ENCODE measurements at regions not wholly inside any gene's neighbourhood (a gene's known extent, or its start where the extent isn't known, plus 50 kb on each side); places are given as distances from the start of the nearest gene placed in this dataset.

DNA sequence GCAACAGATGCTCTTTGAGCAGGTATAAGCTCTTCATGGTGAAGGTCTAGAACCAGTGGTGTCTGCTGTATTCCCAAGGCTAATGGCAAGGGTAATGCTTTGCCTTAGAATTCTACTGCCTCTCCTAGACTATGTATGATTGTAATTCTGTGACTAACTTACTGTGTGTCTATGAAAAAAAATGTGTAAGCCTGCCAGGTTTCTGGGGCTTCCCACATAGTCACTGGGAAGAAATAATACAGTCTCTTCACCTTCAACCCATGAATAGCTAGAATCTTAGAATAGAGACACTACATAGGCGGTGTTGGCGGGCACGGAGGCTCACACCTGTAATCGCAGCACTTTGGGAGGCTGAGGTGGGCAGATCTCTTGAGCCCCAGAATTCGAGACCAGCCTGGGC lies 84.1 kb downstream of the C11orf91 start:
- Mint-ChIP-seq H3K27me3 (ENCODE audit: low read depth in 3 of 3) (peaks cover 0 to 4% (median 3%) of the 10 kb centered on the region in 3 donors), H3K36me3 (no peaks in the 10 kb centered on the region), H3K9me3 (peaks cover 0 to 7% (median 2%) of the 10 kb centered on the region in 7 donors), H3K4me3 (no peak overlapping the region), H3K4me1 (no peaks in the 10 kb centered on the region), H3K27ac (no peak overlapping the region)
- no peak overlapping the region for H3K4me3 ChIP-seq (replicated peaks in 1 of 3; ENCODE audit: low read depth in 2 of 3, low read length in 3 of 3)
- peaks cover 0 to 3% of the 10 kb centered on the region in 2 donors for H3K27me3 ChIP-seq (ENCODE audit: control insufficient read depth in 2 of 2, insufficient read depth in 2 of 2, low read length in 2 of 2)
- intact Hi-C loops (cut with micrococcal nuclease), result no loop called here
- no peak overlapping the region for H3K9ac ChIP-seq (ENCODE audit: insufficient read depth, low read length, poor library complexity, severe bottlenecking)
- H3K36me3 ChIP-seq (replicated peaks in 1 of 2; ENCODE audit: control insufficient read depth in 1 of 2, insufficient read depth in 2 of 2, low read length in 2 of 2), result no peaks in the 10 kb centered on the region
- H3K4me2 ChIP-seq (replicated peaks; ENCODE audit: extremely low read depth, low read length, poor library complexity, severe bottlenecking), result no peak overlapping the region
- WGBS (ENCODE audit: insufficient coverage), result no CpG with 5 or more reads among the region's 5 CpGs
- no peak for DNase-seq
- H3K4me1 ChIP-seq (ENCODE audit: control insufficient read depth in 1 of 2, insufficient read depth in 2 of 2, low read length in 2 of 2), result no peaks in the 10 kb centered on the region
- no peak overlapping the region for H2AFZ ChIP-seq (ENCODE audit: insufficient read depth, low read depth, low read length, poor library complexity, severe bottlenecking)
- H3K27ac ChIP-seq (ENCODE audit: low read depth in 1 of 2, low read length in 2 of 2), result no peak overlapping the region
- TF ChIP-seq, protein P1, sequence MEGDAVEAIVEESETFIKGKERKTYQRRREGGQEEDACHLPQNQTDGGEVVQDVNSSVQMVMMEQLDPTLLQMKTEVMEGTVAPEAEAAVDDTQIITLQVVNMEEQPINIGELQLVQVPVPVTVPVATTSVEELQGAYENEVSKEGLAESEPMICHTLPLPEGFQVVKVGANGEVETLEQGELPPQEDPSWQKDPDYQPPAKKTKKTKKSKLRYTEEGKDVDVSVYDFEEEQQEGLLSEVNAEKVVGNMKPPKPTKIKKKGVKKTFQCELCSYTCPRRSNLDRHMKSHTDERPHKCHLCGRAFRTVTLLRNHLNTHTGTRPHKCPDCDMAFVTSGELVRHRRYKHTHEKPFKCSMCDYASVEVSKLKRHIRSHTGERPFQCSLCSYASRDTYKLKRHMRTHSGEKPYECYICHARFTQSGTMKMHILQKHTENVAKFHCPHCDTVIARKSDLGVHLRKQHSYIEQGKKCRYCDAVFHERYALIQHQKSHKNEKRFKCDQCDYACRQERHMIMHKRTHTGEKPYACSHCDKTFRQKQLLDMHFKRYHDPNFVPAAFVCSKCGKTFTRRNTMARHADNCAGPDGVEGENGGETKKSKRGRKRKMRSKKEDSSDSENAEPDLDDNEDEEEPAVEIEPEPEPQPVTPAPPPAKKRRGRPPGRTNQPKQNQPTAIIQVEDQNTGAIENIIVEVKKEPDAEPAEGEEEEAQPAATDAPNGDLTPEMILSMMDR (IDR thresholded peaks at IDR 0.05), result no peak
- no peaks in the 10 kb centered on the region for H4K20me1 ChIP-seq (ENCODE audit: insufficient read depth, low read length)
- H3K9me3 ChIP-seq (replicated peaks in 1 of 2; ENCODE audit: control insufficient read depth in 1 of 2, insufficient read depth in 1 of 2, low read length in 2 of 2), result no peaks in the 10 kb centered on the region
- no peaks in the 10 kb centered on the region for H3K79me2 ChIP-seq (ENCODE audit: insufficient read depth, low read length)

DNA sequence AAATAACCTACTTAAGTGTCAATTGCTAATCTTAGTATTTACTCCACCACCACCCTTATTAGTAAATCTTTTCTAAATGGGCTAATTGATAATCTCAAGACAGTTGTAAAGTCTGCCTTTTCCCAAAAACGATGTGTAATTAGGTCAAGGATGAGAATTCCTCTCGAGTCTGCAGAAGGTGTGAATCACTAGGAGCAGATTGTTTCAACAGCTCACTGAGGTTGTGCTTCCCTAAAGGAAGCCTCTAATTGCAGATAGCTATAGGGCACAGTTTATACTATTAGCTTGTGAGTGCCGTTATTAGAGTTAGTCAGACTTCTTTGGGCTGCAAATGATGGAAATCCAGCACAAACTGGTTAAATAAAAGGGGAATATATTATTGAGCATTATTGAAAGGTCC lies 84.9 kb downstream of the C11orf91 start:
- no peaks in the 10 kb centered on the region for H3K4me1 ChIP-seq (ENCODE audit: control insufficient read depth in 1 of 2, insufficient read depth in 2 of 2, low read length in 2 of 2)
- no peak overlapping the region for H3K4me2 ChIP-seq (replicated peaks; ENCODE audit: extremely low read depth, low read length, poor library complexity, severe bottlenecking)
- TF ChIP-seq, protein P1 (IDR thresholded peaks at IDR 0.05), result no peak
- Mint-ChIP-seq H3K4me3 (no peak overlapping the region), H3K27me3 (ENCODE audit: low read depth in 3 of 3) (peaks cover 0 to 6% (median 3%) of the 10 kb centered on the region in 3 donors), H3K36me3 (no peaks in the 10 kb centered on the region), H3K9me3 (peaks cover 0 to 7% (median 2%) of the 10 kb centered on the region in 7 donors), H3K27ac (no peak overlapping the region), H3K4me1 (no peaks in the 10 kb centered on the region)
- no peaks in the 10 kb centered on the region for H3K36me3 ChIP-seq (replicated peaks in 1 of 2; ENCODE audit: control insufficient read depth in 1 of 2, insufficient read depth in 2 of 2, low read length in 2 of 2)
- no peaks in the 10 kb centered on the region for H3K9me3 ChIP-seq (replicated peaks in 1 of 2; ENCODE audit: control insufficient read depth in 1 of 2, insufficient read depth in 1 of 2, low read length in 2 of 2)
- no peak overlapping the region for H3K4me3 ChIP-seq (replicated peaks in 1 of 3; ENCODE audit: low read depth in 2 of 3, low read length in 3 of 3)
- H4K20me1 ChIP-seq (ENCODE audit: insufficient read depth, low read length), result no peaks in the 10 kb centered on the region
- no peaks in the 10 kb centered on the region for H3K79me2 ChIP-seq (ENCODE audit: insufficient read depth, low read length)
- intact Hi-C loops (cut with micrococcal nuclease), result no loop called here
- DNase-seq, result no peak
- H3K9ac ChIP-seq (ENCODE audit: insufficient read depth, low read length, poor library complexity, severe bottlenecking), result no peak overlapping the region
- no peak overlapping the region for H3K27ac ChIP-seq (ENCODE audit: low read depth in 1 of 2, low read length in 2 of 2)
- WGBS (ENCODE audit: insufficient coverage), result 54% methylated on average over 3 of the region's 3 CpGs
- H2AFZ ChIP-seq (ENCODE audit: insufficient read depth, low read depth, low read length, poor library complexity, severe bottlenecking), result no peak overlapping the region
- H3K27me3 ChIP-seq (ENCODE audit: control insufficient read depth in 2 of 2, insufficient read depth in 2 of 2, low read length in 2 of 2), result peaks cover 0 to 3% of the 10 kb centered on the region in 2 donors
